ENCODE measurements at regions not wholly inside any gene's neighbourhood (a gene's known extent, or its start where the extent isn't known, plus 50 kb on each side); places are given as distances from the start of the nearest gene placed in this dataset.

- Histone ChIP-seq H2AFZ (ENCODE audit: low read length) (no peak overlapping the region), H3F3A (ENCODE audit: low read depth) (no peaks in the 10 kb centered on the region), H3K79me2 (ENCODE audit: insufficient read depth, low read length) (no peaks in the 10 kb centered on the region), H3K4me1 (ENCODE audit: insufficient read depth, low read length, poor library complexity, severe bottlenecking) (no peaks in the 10 kb centered on the region), H3K9ac (ENCODE audit: low read depth, low read length, poor library complexity, severe bottlenecking) (no peak overlapping the region), H3K27me3 (ENCODE audit: insufficient read depth, low read length, poor library complexity, severe bottlenecking) (no peaks in the 10 kb centered on the region), H3K36me3 (ENCODE audit: insufficient read depth, low read length) (no peaks in the 10 kb centered on the region), H3K4me3 (ENCODE audit: low read length, poor library complexity, severe bottlenecking) (no peak overlapping the region), H4K20me1 (ENCODE audit: insufficient read depth, low read length, poor library complexity, severe bottlenecking) (no peaks in the 10 kb centered on the region), H3K4me2 (ENCODE audit: low read depth, low read length, poor library complexity, severe bottlenecking) (no peak overlapping the region), H3K9me2 (replicated peaks; ENCODE audit: low read depth, low read length) (no peaks in the 10 kb centered on the region), H3K9me3 (ENCODE audit: insufficient read depth, low read depth, low read length) (0 out of 2 replicates have a peak, but pooled peaks cover 3% of the 10 kb centered on the region)
- TF ChIP-seq CTCF (conservative IDR thresholded peaks at IDR 0.05; ENCODE audit: low read length) (no peak), EZH2phosphoT487 (IDR thresholded peaks at IDR 0.05; ENCODE audit: borderline replicate concordance) (no peak)
Measured at GRCh38 chr14:51498411-51499227, 153.1 kb upstream of the FRMD6 start.

- Histone ChIP-seq H3F3A (ENCODE audit: low read depth) (no peaks in the 10 kb centered on the region), H3K79me2 (ENCODE audit: insufficient read depth, low read length) (no peaks in the 10 kb centered on the region), H3K27me3 (ENCODE audit: insufficient read depth, low read length, poor library complexity, severe bottlenecking) (no peaks in the 10 kb centered on the region), H4K20me1 (ENCODE audit: insufficient read depth, low read length, poor library complexity, severe bottlenecking) (no peaks in the 10 kb centered on the region), H3K36me3 (ENCODE audit: insufficient read depth, low read length) (no peaks in the 10 kb centered on the region), H3K4me1 (ENCODE audit: insufficient read depth, low read length, poor library complexity, severe bottlenecking) (no peaks in the 10 kb centered on the region), H3K4me3 (ENCODE audit: low read length, poor library complexity, severe bottlenecking) (no peak overlapping the region), H3K4me2 (ENCODE audit: low read depth, low read length, poor library complexity, severe bottlenecking) (no peak overlapping the region), H3K9me2 (replicated peaks; ENCODE audit: low read depth, low read length) (no peaks in the 10 kb centered on the region), H2AFZ (ENCODE audit: low read length) (no peak overlapping the region), H3K9ac (ENCODE audit: low read depth, low read length, poor library complexity, severe bottlenecking) (no peak overlapping the region), H3K9me3 (ENCODE audit: insufficient read depth, low read depth, low read length) (0 out of 2 replicates have a peak, but pooled peaks cover 3% of the 10 kb centered on the region)
- TF ChIP-seq EZH2phosphoT487 (IDR thresholded peaks at IDR 0.05; ENCODE audit: borderline replicate concordance) (no peak), CTCF (conservative IDR thresholded peaks at IDR 0.05; ENCODE audit: low read length) (no peak)
Measured at GRCh38 chr14:51500776-51501175, 150.9 kb upstream of the FRMD6 start.

GRCh38 chr14:51501746-51502145 lies 150.0 kb upstream of the FRMD6 start:
- H3K9ac ChIP-seq (ENCODE audit: low read depth, low read length, poor library complexity, severe bottlenecking): no peak overlapping the region
- H3F3A ChIP-seq (ENCODE audit: low read depth): no peaks in the 10 kb centered on the region
- H3K79me2 ChIP-seq (ENCODE audit: insufficient read depth, low read length): no peaks in the 10 kb centered on the region
- H3K9me3 ChIP-seq (ENCODE audit: insufficient read depth, low read depth, low read length): 0 out of 2 replicates have a peak, but pooled peaks cover 3% of the 10 kb centered on the region
- H3K9me2 ChIP-seq (replicated peaks; ENCODE audit: low read depth, low read length): no peaks in the 10 kb centered on the region
- H3K27me3 ChIP-seq (ENCODE audit: insufficient read depth, low read length, poor library complexity, severe bottlenecking): no peaks in the 10 kb centered on the region
- no peak overlapping the region for H3K4me3 ChIP-seq (ENCODE audit: low read length, poor library complexity, severe bottlenecking)
- TF ChIP-seq CTCF (conservative IDR thresholded peaks at IDR 0.05; ENCODE audit: low read length) (no peak), EZH2phosphoT487 (IDR thresholded peaks at IDR 0.05; ENCODE audit: borderline replicate concordance) (no peak)
- H2AFZ ChIP-seq (ENCODE audit: low read length): no peak overlapping the region
- H4K20me1 ChIP-seq (ENCODE audit: insufficient read depth, low read length, poor library complexity, severe bottlenecking): no peaks in the 10 kb centered on the region
- H3K4me1 ChIP-seq (ENCODE audit: insufficient read depth, low read length, poor library complexity, severe bottlenecking): no peaks in the 10 kb centered on the region
- no peak overlapping the region for H3K4me2 ChIP-seq (ENCODE audit: low read depth, low read length, poor library complexity, severe bottlenecking)
- H3K36me3 ChIP-seq (ENCODE audit: insufficient read depth, low read length): no peaks in the 10 kb centered on the region
